Small intestine (tissue), 7 donors: ENCODE measurements at regions not wholly inside any gene's neighbourhood (a gene's known extent, or its start where the extent isn't known, plus 50 kb on each side); places are given as distances from the start of the nearest gene placed in this dataset.
"Not testable (repeated sequence)": the region's sequence is repeated elsewhere in the genome, so short reads cannot be mapped to it uniquely, and the experiment has no call there.

Source experiments
- DNase-seq, 2 donors: peaks; one replicate each; pipeline versions ENCODE4 v3.0.0 to v3.0.0-alpha.2; 2013
- FAIRE-seq: peaks from 2 replicates; lab custom pipeline; 2012; peaks lifted over from hg19 to GRCh38; lab: Jason Lieb, UNC
- H3K27ac ChIP-seq, 3 donors: one replicate each; pipeline ENCODE4 v1.5.1; 2013; ENCODE audit warnings: low read length in 2 of 3, mild to moderate bottlenecking in 2 of 3, control low read depth in 1 of 3, inconsistent platforms in 1 of 3, low read depth in 1 of 3, moderate library complexity in 1 of 3
- H3K27me3 ChIP-seq, 3 donors: one replicate each; pipeline ENCODE4 v1.6.1; 2013; ENCODE audit warnings: low read length in 3 of 3, inconsistent platforms in 1 of 3; ENCODE audit not compliant: control insufficient read depth in 3 of 3, insufficient read depth in 3 of 3
- H3K36me3 ChIP-seq, 3 donors: one replicate each; pipeline ENCODE4 v1.6.1; 2013; ENCODE audit warnings: low read length in 3 of 3, inconsistent platforms in 1 of 3, low read depth in 1 of 3, mild to moderate bottlenecking in 1 of 3, moderate library complexity in 1 of 3; ENCODE audit not compliant: control insufficient read depth in 3 of 3, insufficient read depth in 2 of 3
- H3K4me1 ChIP-seq, 3 donors: one replicate each; pipeline ENCODE4 v1.6.1; 2013; ENCODE audit warnings: low read length in 2 of 3, inconsistent platforms in 1 of 3, low read depth in 1 of 3, mild to moderate bottlenecking in 1 of 3, moderate library complexity in 1 of 3; ENCODE audit not compliant: control insufficient read depth in 3 of 3, insufficient read depth in 2 of 3
- H3K4me3 ChIP-seq, 3 donors: one replicate each; pipeline ENCODE4 v1.5.1; 2013; ENCODE audit warnings: low read length in 3 of 3, control low read depth in 1 of 3, inconsistent platforms in 1 of 3, low read depth in 1 of 3, mild to moderate bottlenecking in 1 of 3, moderate library complexity in 1 of 3
- H3K9me3 ChIP-seq, 2 donors: one replicate each; pipeline ENCODE4 v1.6.1; 2013; ENCODE audit warnings: low read depth in 1 of 2, low read length in 1 of 2; ENCODE audit not compliant: control insufficient read depth in 2 of 2, insufficient read depth in 1 of 2
- WGBS, 3 donors: extraction: QIAGEN DNeasy Blood & Tissue Kit; methylation state at CpG; one replicate each; pipeline ENCODE4 v1.1.7; 2013; 5-methylcytosine and 5-hydroxymethylcytosine counted together
- donor health status: healthy with polysubstance abuse.
- donor health status: control.
- donor health status: control.
- donor health status: Bipolar disorder and iron deficiency.
- donor health status: healthy.

DNA sequence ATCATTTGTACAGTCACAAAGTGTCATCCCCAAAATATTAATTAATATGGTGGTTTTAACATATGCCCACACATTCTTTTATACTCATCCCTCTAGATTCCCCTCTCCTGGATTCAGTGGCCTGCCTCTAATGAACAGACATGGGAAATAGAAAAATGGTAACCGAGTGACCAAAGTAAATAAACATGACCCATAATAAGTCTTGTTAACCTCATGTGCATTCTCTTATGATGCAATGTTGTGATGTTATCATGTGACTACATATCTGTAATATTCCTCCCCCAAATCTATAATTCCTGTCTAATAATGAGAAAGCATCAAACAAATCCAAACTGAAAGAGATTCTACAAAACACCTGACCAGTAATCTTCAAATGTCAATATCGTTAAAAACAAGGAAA is 164.5 kb upstream of the PRSS1 start:
- H3K4me1 ChIP-seq, result peaks cover 0 to 3% (median 0%) of the 10 kb centered on the region in 3 donors
- H3K27ac ChIP-seq, result no peak overlapping the region
- FAIRE-seq, result no peak
- H3K36me3 ChIP-seq, result no peaks in the 10 kb centered on the region
- WGBS, 3 donors, result 66 to 86% (median 83%) methylated on average over 2 of the region's 2 CpGs
- H3K27me3 ChIP-seq, result no peaks in the 10 kb centered on the region
- no peaks in the 10 kb centered on the region for H3K9me3 ChIP-seq
- no peak overlapping the region for H3K4me3 ChIP-seq
- no peak for DNase-seq

DNA sequence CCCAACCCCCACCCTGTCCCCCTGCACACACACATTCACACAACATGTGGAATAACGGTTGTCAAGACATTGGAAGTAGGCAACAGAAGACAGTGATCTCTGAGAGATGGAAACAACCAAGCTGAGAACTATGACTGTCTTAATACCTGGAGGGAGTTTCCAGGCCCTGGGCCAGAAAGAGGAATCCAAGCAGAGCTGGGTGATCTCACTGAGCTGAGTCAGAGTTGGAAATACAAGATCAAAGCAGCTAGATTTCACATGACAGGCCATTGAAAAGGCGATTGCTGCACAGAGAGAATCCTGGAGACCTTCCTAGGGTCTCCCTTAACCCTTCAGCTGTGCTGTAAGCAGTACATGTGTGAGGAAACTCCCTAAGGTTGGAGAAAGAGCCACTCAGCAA is 165.8 kb upstream of the PRSS1 start:
- H3K27ac ChIP-seq, result no peak overlapping the region
- no peak overlapping the region for H3K4me3 ChIP-seq
- WGBS, 3 donors, result 53 to 60% (median 56%) methylated on average over 2 of the region's 2 CpGs
- H3K9me3 ChIP-seq, result no peaks in the 10 kb centered on the region
- no peaks in the 10 kb centered on the region for H3K27me3 ChIP-seq
- FAIRE-seq (no peak), DNase-seq (no peak)
- no peaks in the 10 kb centered on the region for H3K36me3 ChIP-seq
- peaks cover 0 to 5% (median 0%) of the 10 kb centered on the region in 3 donors for H3K4me1 ChIP-seq

DNA sequence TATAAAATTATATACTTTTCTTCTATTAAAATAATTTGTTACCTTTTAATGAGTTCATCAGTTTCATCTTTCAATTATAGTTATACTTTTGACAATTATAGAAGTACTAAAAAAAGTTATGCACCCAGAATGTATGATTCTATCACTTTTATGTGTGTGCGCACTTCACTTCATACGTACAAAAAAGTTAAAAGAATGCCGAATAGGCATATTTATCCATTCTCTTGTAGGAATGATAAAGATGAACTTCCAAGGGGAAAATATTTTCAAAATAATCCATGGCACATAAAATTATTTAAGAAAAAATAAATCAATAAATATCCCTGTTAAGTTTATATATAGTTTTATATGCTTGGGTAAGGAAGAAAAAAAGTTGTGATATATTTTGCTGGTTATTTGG is 166.9 kb upstream of the PRSS1 start:
- Histone ChIP-seq H3K9me3 (no peaks in the 10 kb centered on the region), H3K4me3 (no peak overlapping the region), H3K4me1 (peaks cover 0 to 5% (median 0%) of the 10 kb centered on the region in 3 donors), H3K27me3 (no peaks in the 10 kb centered on the region), H3K36me3 (no peaks in the 10 kb centered on the region), H3K27ac (no peak overlapping the region)
- DNase-seq (no peak), FAIRE-seq (no peak)
- WGBS, 3 donors, result 95 to 100% (median 97%) methylated on average over 3 of the region's 3 CpGs

DNA sequence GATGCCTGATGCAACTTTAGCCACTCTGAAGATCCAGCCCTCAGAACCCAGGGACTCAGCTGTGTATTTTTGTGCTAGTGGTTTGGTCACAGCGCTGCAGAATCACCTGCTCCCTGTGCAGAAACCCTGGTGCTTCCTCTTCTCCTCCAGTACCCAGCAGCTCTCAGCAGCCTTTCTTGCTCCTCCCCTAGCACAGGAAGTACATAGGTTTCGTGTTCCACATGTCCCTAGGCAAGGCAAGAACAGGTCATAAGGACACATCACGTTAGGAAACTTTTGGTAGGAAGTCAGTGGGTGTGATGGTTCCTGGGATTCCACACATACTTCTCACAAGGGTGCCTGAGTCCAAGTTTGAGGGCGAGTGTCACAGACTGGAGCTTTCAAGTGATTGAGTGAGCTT is 167.9 kb upstream of the PRSS1 start:
- Histone ChIP-seq H3K4me1 (peaks cover 0 to 2% (median 0%) of the 10 kb centered on the region in 3 donors), H3K27me3 (no peaks in the 10 kb centered on the region), H3K4me3 (no peak overlapping the region), H3K27ac (no peak overlapping the region), H3K36me3 (no peaks in the 10 kb centered on the region), H3K9me3 (no peaks in the 10 kb centered on the region)
- no peak for FAIRE-seq
- 58 to 80% (median 73%) methylated on average over 4 of the region's 4 CpGs for WGBS, 3 donors
- DNase-seq, result no peak

DNA sequence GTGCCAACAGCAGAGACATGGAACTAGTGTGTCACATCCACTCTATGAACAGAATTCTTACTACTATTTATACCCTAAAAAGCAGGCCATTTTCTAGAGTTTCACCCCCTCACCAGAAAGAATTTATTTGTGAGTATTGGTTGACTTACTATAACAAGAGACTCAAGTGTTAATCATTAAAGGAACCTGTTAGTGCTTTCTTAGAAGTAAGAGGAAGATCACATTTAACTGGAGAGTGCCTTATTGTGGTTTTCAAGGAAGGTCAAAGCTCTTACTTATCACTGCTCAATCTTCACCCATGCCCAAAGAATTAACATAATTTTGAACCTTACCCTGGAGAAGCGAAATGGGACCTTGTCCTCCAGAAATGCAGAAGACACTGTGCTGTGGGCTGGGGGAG is 169.3 kb upstream of the PRSS1 start:
- FAIRE-seq, result no peak
- H3K9me3 ChIP-seq, result no peaks in the 10 kb centered on the region
- peak in 1 of 2 donors; percentile 12 for DNase-seq
- H3K27me3 ChIP-seq, result no peaks in the 10 kb centered on the region
- WGBS, 3 donors, result 44 to 62% (median 45%) methylated on average over 1 of the region's 1 CpG
- H3K4me3 ChIP-seq, result no peak overlapping the region
- H3K27ac ChIP-seq, result no peak overlapping the region
- H3K4me1 ChIP-seq, result peaks cover 0 to 2% (median 0%) of the 10 kb centered on the region in 3 donors
- no peaks in the 10 kb centered on the region for H3K36me3 ChIP-seq

DNA sequence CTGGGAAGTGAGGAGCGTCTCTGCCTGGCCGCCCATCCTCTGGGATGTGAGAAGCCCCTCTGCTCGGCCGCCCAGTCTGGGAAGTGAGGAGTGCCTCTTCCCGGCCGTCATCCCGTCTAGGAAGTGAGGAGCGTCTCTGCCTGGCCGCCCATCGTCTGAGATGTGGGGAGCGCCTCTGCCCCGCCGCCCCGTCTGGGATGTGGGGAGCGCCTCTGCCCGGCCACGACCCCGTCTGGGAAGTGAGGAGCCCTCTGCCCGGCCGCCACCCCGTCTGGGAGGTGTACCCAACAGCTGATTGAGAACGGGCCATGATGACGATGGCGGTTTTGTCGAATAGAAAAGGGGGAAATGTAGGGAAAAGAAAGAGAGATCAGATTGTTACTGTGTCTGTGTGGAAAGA is 173.9 kb upstream of the PRSS1 start:
- not testable (repeated sequence) for H3K36me3 ChIP-seq, H3K27me3 ChIP-seq, DNase-seq, H3K27ac ChIP-seq, FAIRE-seq, H3K9me3 ChIP-seq, H3K4me3 ChIP-seq, H3K4me1 ChIP-seq
- 93 to 94% (median 93%) methylated on average over 18 to 25 of the region's 25 CpGs for WGBS, 3 donors

DNA sequence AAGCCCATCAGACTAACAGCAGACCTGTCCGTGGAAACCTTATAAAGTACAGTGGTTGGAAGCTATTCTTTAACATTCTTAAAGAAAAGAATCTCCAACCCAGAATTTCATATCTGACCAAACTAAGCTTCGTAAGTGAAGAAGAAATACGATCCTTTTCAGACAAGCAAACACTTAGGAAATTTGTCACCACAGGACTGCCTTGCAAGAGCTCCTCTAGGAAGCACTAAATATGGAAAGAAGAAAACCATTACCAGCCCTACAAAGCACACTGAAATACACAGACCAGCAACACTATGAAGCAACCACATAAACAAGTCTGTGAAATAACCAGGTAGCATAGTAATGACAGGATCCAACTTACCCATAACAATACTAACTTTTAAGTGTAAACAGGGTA is 177.7 kb upstream of the PRSS1 start:
- peaks cover 0 to 4% (median 0%) of the 10 kb centered on the region in 3 donors for H3K27me3 ChIP-seq
- H3K9me3 ChIP-seq, result no peaks in the 10 kb centered on the region
- DNase-seq, result no peak
- WGBS, 3 donors, result 87 to 94% (median 91%) methylated on average over 3 of the region's 3 CpGs
- no peaks in the 10 kb centered on the region for H3K36me3 ChIP-seq
- H3K4me1 ChIP-seq, result no peaks in the 10 kb centered on the region
- no peak overlapping the region for H3K27ac ChIP-seq
- H3K4me3 ChIP-seq, result no peak overlapping the region
- FAIRE-seq, result no peak

DNA sequence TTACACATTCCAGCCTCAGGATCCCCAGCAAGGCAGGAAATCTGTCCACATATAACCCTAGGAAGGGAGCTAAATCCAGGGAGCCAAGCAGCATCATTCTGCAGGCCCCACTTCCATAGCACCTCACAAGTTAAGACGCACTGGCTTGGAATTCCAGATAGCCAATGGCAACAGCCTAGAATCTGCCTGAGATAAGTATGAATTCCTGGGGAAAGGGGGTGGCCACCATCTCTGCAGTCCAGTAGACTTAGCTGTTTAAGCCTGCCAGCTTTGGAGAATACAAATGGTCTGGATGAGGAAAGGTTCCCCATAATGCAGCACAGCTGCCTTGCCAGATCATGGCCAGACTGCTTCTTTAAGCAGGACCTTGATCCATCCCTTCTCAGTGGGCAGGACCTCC is 179.4 kb upstream of the PRSS1 start:
- no peak for DNase-seq
- 90 to 100% (median 94%) methylated on average over 1 of the region's 1 CpG for WGBS, 3 donors
- peaks cover 0 to 4% (median 0%) of the 10 kb centered on the region in 3 donors for H3K27me3 ChIP-seq
- no peak overlapping the region for H3K27ac ChIP-seq
- no peaks in the 10 kb centered on the region for H3K9me3 ChIP-seq
- no peaks in the 10 kb centered on the region for H3K4me1 ChIP-seq
- no peak for FAIRE-seq
- no peaks in the 10 kb centered on the region for H3K36me3 ChIP-seq
- H3K4me3 ChIP-seq, result no peak overlapping the region

DNA sequence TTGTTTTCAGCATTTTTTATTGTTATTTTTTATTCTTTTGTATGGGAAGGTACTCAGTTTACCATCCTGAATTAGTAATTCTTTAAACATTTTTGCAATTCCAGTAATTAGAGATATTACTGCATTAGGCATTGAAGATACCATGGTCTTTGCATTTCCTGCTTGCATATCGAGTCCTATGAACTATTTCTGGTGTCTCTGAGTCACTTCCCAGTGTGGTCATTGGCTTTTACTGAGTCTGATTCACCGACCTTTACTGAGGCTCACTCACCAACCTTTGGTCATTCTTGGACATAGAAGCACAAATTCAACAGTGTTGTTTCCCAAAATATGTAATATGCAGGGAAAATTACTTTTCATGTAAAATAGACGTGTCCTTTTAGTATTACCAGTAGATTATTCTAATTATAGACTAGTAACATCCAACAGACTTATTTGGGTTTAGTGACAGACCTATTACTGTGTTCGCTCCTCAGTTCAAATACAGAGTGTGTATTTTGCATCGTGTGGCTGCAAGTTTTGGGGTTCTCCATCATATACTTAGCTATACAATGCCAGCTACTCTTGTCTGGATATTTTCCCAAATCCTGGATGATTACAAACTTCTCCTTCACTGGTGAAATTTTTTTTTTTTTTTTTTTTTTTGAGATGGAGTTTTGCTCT is 180.7 kb upstream of the PRSS1 start:
- FAIRE-seq (no peak), DNase-seq (no peak)
- Histone ChIP-seq H3K27ac (no peak overlapping the region), H3K27me3 (peaks cover 0 to 4% (median 0%) of the 10 kb centered on the region in 3 donors), H3K4me3 (no peak overlapping the region), H3K36me3 (no peaks in the 10 kb centered on the region), H3K9me3 (no peaks in the 10 kb centered on the region), H3K4me1 (no peaks in the 10 kb centered on the region)
- 65 to 72% (median 71%) methylated on average over 5 of the region's 5 CpGs for WGBS, 3 donors
